GM18499 (cell line): ENCODE measurements at regions not wholly inside any gene's neighbourhood (a gene's known extent, or its start where the extent isn't known, plus 50 kb on each side); places are given as distances from the start of the nearest gene placed in this dataset.
"Not testable (repeated sequence)": the region's sequence is repeated elsewhere in the genome, so short reads cannot be mapped to it uniquely, and the experiment has no call there.

Experiments
- ATAC-seq: cut with Tn5 transposase; IDR thresholded peaks from one replicate; pipeline ENCODE4 v1.9.1; 2021; ENCODE audit warnings: moderate number of reproducible peaks; ENCODE audit not compliant: insufficient read depth, unreplicated experiment

DNA sequence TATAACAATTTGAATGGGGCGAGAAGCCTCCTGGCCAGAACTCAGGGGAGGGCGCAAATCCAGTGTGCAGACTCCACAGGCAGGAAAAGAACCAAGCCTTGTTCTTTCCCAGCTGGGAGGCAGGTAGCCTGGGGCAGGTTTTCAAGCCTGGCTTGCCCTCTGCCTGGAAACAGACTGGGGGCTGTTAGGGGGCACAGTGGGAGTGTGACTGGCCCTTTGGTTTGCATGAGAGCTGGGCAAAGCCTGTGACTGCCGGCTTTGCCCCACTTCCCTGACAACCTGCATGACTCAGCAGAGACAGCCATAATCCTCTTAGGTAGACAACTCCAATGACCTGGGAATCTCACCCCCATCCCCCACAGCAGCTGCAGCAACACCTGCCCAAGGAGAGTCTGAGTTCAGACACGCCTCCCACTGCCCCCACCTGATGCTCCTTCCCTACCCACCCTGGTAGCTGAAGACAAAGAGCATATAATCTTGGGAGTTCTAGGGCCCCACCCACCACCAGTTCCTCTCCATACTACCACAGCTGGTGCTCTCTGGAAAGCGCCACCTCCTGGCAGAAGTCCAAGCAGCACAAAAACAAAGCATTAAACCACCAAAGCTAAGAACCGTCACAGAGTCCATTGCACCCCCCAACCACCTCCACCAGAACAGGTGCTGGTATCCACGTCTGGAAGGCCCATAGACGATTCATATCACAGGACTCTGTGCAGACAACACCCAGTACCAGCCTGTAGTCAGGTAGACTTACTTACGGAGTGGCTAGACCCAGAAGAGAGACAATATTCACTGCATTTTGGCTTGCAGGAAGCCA lies 402.5 kb downstream of the STK39 start:
- no peak for ATAC-seq

- no peak for ATAC-seq
Observed at GRCh38 chr2:167843657-167844056, 403.7 kb downstream of the STK39 start.

DNA sequence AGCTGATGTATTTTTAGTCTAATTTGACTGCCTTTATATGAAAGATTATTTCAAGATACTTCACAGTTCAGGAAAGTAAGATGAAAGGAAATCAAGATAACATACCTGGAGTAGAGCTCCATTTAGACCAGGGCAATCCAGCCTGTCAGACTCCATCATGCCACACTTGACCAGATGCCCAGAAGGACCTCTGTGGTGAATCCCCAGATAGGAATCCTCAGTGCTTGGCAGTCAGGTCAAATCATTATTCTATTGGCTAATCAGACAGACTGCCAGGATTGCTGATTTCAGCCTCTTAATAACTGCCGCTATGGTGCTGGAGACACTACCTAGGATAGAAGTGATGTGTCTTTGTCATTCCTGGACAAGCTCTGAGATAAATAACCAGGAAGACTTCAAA lies 404.2 kb downstream of the STK39 start:
- ATAC-seq = no peak

DNA sequence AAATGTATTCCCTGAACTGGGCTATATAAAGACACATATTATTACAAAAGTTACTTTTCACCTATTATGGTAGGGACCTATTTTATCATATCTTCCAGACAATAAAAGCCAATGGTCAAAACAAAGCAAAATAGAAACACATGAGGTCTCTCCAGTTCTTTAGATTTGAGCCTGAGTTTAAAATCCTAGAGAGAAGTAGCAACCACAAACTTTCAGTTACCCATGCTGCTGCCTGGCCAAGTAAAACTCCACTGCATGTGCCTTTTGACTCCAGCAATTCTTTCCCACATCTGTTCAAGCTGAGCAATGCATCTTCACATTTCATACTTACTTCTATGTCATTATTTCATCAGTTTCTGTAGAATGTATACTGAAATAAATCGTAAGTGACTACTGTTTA lies 405.3 kb downstream of the STK39 start:
- no peak for ATAC-seq

GRCh38 chr2:167835290-167835689 lies 412.1 kb downstream of the STK39 start:
- ATAC-seq = not testable (repeated sequence)

DNA sequence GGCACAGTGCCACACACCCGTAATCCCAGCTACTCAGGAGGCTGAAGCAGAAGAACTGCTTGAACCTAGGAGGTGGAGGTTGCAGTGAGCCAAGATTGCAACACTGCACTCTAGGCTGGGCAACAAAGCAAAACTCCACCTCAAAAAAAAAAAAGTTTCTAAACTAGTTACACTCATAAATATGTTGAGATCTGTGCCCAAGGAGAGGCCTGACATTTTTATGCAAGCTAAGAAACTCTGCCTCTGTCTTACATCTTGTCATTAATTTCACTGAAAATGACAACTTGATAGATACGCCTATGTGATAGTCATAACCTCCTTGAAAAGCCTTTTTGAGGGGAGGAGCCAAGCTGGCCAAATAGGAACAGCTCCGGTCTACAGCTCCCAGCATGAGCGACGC lies 412.7 kb downstream of the STK39 start:
- ATAC-seq = no peak

GRCh38 chr2:167833294-167833693 lies 414.1 kb downstream of the STK39 start:
- no peak for ATAC-seq

GRCh38 chr2:167832868-167833287 lies 414.5 kb downstream of the STK39 start:
- ATAC-seq = no peak

- no peak for ATAC-seq
Observed at GRCh38 chr2:167827352-167828097, 419.9 kb downstream of the STK39 start.

GRCh38 chr2:167826906-167827305 lies 420.5 kb downstream of the STK39 start:
- ATAC-seq = no peak

DNA sequence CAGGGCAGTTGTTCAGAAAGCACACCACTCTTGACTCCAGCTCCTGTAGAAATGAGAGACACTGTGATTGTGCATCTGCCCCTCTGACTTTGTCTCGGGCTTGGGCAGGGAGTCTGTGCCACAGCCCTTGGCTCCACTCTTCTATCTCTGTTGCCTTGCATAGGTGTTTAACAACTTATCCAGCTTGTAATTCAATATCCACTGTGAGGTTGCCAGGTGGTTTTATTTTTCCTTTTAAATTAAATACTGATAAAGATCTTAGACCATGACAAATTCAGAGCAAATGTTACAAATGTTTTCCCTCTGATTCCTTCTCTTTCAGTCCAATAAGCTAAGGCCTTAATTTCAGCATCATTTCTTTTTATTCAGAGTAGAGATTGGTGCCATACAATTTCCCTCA lies 421.7 kb downstream of the STK39 start:
- no peak for ATAC-seq

DNA sequence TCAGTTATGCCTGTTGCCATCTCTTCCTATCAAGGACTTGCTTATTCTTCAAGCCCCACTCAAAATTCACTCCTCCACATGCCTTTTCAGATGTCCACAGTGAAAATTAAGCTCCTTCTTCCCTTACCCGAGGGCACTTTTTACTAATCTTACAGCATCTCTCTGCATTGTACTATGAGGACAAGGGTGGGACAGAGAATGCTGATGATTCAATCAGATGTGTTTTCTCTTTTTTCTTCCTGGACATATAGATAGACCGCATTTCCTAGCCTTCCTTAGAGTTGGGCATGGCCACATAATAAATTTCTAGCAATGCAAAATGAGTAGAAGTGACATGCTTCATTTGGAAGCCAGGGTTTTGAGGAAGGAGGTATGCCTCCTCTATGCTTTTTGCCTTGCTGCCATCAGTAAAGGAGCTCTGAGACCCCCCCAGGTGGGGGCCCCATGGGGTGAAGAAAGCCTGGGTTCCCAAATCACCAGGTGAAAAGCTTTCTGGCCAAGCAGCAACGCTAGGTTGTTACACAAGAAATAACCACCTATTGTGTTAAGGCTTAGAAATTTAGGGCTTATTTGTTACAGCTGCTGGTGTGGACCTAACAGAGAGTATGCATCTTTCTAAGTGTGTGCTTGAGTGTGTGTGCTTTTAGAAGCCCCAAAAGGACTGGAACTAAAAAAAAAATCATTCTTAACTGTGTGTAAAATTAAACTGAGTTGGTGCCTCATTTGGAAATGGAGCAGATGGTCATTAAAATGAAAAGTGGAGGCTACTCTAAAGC lies 424.5 kb downstream of the STK39 start:
- no peak for ATAC-seq

DNA sequence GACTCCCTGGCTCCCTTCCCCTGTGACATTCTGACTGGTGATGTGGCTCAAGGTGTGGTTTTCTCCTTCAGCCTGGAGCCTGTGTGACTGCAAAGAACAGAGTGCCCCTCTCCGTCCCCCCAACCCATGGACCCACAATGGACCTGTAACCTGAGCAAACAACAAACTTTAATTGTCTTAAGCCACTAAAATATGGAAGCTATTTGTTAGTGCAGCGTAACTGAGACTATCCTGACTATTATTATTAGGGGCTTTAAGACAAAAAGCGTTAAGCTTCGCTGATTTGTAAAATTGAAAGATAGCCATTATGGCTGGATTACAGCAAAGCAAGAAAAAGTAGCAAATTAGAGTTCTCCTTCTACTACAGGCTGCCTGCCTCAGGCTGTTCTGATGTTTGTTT lies 426.9 kb downstream of the STK39 start:
- ATAC-seq = no peak

GRCh38 chr2:167818521-167818920 lies 428.9 kb downstream of the STK39 start:
- no peak for ATAC-seq

- no peak for ATAC-seq
Observed at GRCh38 chr2:167817908-167818307, 429.5 kb downstream of the STK39 start.

DNA sequence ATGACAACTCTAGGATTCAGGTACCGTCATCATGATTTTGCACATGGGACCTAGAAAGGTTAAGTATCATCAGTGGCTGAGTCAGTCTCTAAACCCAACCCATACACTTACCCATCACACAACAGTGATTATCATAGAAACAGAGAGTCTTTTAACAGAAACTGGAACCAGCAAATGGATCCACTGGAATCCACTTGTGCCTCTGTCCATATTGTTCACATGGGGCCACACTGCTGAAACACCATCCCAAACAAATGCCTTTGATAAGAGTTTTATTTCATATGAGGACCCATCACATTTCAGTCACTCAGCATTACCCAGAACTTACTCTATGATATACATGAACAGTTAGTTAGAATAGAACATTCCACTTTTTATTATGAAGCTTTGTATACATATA lies 430.0 kb downstream of the STK39 start:
- ATAC-seq = no peak

DNA sequence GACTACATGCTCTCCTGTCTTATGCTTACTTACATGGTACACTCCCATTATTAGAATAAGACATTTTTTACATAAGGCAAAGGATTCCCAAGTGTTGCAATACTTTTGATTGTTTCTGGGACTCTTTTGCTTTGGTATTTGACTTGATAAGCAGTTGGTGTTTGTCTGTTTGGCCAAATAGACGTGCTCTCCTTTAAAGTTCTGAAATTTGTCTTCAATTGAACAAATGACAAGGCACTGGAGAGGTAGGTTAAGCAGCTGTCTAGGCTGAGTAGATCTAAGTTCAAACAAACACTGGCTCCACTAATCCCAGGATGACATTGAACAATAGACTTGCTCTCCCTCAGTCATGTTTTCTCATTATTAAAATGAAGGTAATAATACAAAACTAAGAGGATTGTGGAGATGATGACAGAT lies 430.5 kb downstream of the STK39 start:
- ATAC-seq = no peak

- ATAC-seq = no peak
Observed at GRCh38 chr2:167814881-167815718, 432.3 kb downstream of the STK39 start.

- not testable (repeated sequence) for ATAC-seq
Observed at GRCh38 chr2:167814482-167814880, 432.9 kb downstream of the STK39 start.

DNA sequence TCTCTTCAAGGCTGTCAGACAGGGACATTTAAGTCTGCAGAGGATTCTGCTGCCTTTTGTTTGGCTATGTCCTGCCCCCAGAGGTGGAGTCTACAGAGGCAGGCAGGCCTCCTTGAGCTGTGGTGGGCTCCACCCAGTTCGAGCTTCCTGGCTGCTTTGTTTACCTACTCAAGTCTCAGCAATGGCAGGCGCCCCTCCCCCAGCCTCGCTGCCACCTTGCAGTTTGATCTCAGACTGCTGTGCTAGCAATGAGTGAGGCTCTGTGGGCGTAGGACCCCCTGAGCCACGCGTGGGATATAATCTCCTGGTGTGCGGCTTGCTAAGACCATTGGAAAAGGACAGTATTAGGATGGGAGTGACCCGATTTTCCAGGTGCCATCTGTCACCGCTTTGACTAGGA lies 437.6 kb downstream of the STK39 start:
- not testable (repeated sequence) for ATAC-seq
